HG02943 (cell line): ENCODE measurements at regions not wholly inside any gene's neighbourhood (a gene's known extent, or its start where the extent isn't known, plus 50 kb on each side); places are given as distances from the start of the nearest gene placed in this dataset.

Experiments used
- ATAC-seq: cut with Tn5 transposase; IDR thresholded peaks from one replicate; pipeline ENCODE4 v1.9.1; 2021; ENCODE audit warnings: mild to moderate bottlenecking, low read depth, moderate library complexity; ENCODE audit not compliant: unreplicated experiment

DNA sequence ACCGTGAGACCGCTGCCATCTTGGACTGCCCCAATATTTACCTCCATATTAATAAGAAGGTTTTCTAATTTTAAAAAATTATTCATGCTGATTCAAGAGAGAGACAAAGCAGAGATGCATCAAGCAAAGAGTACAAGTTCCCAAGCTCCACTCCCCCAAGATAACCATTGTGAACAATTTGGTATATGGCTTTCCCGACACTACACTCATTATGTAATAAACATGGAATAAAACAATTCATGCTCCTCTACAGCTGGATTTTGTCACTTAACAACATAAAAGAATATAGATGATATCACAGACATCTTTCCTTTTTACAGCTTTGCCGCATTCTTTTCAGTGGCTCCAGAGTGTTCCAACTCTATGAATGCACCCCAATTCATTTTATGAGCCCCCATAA lies 307.6 kb downstream of the FGFR2 start:
- no peak for ATAC-seq

DNA sequence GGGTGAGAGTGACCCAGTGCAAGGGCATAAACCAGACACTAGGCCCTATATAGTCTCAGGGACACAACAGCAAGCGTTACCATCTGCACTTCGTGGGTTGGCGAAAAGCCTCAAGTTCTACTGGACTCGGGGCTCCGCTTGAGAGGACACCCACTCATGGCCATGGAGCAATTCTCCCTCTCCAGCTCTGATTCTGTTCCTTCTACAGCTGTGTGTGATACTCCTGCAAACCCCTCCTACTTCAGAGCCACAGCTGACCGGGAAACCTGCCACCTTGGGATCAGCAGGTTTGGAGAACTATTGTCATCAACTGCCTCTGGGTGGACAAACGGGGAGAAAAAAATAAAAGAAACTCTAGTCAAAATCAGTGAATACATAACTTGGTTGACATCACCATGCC lies 306.9 kb downstream of the FGFR2 start:
- ATAC-seq = no peak

DNA sequence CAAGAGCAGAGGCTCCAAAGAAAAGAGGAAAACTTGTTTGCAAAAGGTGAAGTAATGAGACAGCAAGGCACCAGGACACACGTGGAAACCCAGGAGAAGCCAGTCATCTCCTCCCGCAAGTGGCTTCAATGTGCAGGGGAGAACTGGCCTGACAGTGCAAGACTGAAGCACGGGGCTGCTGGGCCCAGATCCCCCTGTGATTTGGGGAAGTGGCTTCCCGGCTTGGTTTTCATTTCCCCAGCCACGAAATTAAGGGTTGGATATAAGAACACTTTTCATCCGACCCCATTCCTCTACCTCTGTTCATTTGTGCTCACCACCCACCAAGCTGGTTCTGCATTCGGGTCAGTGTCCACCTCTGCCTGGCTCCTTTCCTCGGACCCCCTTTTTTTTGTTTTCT lies 306.4 kb downstream of the FGFR2 start:
- no peak for ATAC-seq

DNA sequence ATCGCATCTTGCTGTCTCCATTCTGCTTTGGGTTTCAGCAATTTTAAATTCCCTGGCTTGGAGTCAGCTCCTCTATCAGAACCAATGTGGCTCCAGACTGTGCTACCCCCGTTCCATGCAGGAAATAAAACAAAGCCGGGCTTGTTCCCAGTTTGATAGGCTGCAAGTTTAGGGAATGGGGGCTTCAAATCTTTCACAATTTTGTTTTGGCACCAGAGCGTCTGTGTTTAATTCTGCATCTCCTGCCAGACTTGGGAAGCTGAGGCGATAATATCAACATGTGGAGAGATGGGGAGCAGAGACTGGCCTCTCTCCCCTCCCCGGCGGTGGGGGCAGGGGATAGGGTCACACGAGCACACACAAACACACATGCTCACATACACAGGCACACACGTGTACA lies 305.9 kb downstream of the FGFR2 start:
- ATAC-seq = no peak

DNA sequence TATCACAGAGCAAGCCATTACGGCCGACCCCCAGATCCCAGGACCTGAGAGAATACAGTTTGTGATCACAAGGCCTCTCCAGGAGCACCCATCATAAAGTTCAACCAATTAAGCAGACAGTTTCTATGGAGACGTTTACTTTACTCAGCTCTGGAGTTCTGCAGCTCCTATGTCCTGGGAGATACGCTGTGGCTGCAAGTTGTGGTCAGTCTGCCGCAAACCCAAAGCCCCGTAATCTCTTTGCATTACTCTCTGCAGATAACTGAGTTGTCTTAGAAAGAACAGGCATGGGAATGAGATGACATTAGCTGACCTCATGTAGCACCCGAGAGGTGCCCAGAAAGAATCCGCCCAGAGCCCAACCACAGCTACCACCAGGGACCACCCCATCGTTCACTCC lies 305.1 kb downstream of the FGFR2 start:
- ATAC-seq = no peak

DNA sequence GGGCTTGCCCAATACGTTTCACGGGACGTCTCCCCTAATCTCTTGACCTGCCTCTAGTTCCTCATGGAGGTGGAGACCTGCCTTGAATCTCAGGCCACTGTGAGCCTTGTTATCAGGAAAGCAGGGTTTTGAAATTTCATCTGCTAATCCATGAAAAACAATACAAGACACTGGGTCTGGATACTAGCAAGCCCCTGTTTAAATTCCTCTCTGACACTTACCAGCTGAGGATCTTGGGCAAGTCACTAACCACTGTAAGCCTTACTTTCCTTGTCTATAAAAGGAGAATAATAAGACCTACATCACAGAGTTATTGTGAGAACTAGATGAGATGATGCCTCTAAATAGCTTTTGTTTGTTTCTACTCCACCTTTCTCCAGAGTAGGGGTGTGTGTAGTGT lies 303.6 kb downstream of the FGFR2 start:
- ATAC-seq = no peak

DNA sequence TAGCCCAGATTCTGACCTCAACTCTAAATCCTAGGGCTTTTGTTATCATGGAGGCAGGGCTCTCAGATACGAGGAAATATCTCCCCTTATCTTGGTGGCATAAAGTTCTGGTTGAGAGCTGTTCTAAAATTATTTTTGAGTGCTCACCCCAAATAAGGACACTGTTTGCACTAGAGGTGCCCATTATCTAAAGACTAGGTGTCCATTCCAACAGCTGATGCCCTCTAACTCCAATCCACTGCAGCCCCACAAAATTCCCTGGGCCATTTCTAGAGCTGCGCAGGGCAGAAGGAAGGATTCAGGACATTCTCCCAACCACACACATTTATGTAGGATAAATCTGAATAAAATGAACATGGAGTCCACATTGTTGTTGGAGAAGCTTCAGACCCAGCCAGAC lies 301.9 kb downstream of the FGFR2 start:
- no peak for ATAC-seq

DNA sequence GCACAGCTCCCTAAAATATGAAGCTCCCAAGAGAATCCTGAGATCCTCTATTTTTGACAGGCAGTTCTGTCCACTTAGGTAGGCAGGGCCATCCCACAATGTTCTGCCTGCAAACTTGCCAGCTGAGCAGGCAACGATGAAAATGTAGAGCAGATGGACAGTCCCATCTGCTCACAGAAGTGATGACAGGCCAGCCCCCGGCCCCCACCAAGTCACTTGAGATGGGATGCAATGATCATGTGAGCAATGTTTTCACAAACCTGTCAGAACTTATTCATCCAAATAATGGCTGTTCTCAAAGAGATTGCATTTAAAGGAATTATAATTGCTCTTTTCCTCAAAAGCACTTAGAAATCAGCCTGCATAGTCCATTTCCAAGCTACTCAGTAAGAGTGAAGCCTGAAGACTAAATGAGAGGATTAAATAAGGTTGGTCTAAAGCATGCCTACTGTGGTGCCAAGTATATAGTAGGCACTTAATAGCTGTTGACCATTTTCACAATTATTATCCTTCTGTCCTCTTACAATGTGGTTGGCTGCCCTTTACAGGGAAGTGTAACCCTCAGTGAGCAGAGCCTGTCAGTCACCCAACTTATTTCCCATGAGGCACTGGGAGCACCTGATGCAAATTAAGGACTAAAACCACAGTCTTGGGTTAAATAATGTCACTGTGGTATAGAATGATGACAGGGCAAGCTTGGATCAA lies 301.2 kb downstream of the FGFR2 start:
- no peak for ATAC-seq

DNA sequence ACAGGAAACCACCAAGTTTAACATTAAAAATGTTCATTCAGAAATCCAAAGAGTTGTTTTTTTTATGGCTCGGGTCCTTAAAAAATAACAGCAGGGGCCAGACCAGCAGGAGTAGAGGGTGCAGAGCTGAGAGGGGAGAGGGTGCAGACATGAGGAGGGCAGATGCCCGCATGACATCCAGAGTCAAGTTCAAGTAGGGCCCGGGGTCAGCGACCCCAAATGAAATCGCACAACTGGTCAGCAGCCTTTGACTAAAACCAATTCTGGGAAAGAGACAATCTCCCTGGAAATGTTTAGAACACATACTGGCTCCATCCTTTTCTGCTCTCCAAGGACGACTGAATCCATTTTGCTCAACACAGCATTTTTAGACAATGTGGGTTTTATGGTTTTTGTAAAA lies 297.5 kb downstream of the FGFR2 start:
- no peak for ATAC-seq

DNA sequence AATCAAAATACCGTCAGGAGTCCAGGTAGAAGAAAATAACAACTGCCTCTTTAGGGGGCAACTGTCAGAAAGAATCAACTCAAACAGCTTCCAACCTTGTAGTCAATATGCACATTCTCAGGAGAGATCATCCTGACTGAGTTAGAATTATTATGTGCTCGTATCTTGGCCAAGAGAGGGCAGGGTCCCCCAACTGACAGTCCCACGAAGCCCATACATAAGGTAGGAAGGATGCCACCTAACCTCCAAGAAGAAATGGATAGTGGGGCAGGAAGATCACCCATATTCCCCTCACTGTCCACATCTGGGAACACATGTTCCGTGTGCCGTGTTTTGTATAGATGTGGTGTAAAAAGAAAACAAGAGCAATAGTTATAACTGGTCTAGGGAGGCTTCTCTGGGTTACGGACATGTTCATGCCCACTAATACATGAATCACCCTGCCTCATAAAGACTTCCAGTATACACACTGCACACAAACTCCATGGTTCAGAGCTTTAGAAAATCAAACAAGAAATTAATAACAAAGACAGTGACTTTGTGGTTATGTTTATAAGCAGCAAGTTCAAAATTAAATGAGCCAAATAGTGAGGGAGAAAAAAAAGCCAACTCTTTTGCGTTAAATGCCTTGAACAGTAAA lies 295.6 kb downstream of the FGFR2 start:
- no peak for ATAC-seq

DNA sequence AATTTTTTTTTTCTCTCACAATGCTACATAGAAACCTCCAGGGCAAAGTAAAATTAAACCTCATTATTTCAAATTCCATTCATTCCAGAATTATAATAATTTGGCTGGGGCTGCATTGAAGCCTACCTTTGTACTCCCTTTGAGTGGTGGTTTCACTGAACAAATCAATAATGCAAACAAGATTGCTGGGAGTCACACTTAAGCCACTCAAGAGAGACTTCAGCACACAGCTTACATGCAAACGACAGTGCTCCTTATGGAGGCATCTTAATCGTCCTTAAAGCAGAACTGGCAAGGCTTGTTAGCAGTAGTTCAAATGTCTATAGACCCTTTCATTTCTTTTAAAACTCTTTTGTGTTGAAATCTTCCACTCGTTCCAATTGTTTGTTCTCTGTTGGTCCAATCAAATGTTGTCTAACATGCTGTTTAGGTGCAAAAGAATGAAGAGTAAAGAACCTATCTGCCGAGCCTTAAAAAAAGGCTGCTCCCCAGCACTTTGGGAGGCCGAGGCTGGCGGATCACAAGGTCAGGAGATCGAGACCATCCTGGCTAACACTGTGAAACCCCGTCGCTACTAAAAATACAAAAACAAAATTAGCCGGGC lies 294.9 kb downstream of the FGFR2 start:
- ATAC-seq = no peak

DNA sequence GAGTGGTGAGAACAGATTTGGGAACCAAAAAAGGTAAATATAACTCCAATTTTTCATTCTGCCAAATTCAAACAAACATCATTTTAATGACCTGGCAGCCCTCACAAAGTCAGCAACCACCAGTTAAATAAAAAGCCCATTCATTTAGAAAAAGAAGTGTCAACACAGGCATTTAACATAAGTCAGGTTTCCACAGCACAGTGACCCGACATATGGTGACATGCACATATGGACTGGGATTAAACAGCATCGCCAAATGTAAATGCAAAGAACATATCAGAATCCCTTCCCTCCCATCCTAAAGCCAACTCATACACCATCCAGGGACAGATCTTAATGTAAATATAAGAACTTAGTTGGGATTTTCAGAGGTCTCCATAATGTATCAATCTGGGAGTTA lies 293.2 kb downstream of the FGFR2 start:
- no peak for ATAC-seq

DNA sequence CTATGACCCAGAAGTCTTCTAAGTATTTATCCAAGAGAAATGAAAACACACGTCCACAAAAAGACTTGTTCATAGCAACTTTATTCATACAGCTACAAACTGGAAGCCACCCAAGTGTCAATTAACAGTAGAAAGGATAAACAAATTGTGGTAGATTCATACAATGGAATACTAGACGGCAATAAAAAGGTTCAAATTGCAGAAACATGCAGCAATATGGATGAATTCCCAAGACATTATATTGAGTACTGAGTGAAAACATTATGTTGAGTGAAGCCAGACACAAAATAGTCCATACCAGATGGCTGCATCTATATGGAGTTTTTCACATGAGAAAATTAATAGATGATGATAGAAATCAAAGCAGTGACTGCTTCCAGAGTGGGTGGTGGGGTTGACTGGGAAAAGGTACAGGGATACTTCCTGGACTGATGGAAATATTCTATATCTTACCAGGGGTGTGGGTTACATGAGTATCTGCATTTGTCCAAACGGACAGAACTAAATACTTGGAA lies 292.0 kb downstream of the FGFR2 start:
- no peak for ATAC-seq

DNA sequence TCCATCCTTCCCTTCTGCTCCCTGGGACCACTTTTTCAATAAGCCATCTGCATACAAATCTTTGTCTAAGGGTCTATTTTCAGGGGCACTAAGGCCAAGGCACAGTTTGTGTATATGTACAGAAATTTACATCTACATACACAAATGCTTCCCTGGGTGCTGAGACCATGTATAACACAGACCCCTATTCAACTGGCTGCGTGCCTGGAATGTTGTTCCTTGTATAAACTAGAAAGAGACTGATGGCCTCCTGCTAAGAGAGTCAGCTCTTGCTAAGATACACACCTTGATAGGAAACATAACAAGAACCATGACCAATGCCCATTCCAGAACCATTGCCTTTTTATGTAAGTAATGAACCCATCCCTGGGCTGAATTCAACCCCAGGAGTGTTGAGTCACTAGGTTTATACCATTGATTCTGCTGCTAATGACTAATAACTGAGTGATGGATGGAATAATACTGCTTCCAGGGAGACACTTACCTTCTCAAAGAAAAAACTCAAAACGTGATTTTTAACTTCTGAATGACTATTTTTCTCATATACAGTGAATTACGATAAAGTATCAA lies 290.7 kb downstream of the FGFR2 start:
- ATAC-seq = no peak

DNA sequence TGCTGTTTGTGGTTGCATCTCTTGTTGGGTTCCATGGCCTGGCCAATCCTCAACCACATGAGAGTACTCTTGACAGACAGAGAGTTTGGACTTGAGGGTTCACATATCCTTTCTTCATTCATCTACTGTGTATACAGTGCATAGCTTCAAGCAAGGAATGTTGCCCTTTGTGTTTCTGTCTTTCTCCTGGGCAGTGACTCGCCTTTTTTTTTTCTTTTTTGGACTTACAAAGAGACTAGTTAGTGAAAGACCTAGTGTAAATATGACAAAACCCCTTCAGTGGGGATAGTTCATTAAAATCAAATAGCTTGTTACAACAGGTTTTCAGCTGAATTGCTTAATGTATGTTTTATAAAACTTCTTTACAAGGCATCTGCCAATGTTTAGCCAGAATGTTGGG lies 290.2 kb downstream of the FGFR2 start:
- no peak for ATAC-seq

DNA sequence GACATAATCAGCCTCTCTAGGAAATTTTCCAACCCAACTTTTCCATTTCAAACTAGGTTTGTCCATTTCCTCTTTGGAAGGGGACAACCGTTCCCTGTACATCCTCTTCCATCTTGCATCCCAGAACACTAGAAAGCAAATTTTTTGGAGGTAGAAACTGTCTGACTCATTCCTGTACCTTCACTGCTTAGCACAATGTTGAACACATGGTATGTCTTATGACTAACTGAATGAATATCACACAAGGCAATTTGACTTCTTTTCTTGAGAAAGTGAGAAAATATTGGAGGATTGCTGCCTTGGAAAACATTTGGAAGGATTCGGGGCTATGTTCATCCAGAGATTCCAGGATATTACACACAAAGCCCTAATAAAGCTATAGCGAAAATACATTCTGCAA lies 289.1 kb downstream of the FGFR2 start:
- ATAC-seq = no peak

DNA sequence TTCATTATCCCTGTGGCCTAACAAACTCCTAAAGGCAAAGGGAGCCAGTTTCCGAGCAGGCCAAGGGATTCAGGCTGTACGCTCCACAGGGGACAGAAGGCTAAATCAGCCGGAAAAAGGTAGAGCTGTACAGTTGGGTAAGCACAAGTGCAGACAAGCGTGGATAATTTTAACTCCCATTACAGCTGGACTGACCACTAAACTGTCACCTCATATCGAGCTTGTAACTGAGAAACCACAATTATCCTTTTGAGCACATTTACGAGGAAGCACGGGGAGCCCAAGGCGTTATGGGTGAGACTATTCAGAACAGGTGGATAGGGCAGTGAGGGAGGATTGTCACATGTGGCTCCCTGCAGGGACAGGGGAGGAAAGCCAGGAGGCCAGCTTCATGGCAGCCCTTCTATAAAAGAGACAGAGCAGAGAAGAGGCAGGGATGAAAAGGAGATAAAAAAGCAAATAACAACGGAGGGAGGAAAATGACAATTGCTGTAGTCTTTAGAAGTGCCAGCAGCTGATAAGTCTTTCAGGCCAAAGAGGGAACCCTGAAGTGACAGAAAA lies 288.0 kb downstream of the FGFR2 start:
- no peak for ATAC-seq

DNA sequence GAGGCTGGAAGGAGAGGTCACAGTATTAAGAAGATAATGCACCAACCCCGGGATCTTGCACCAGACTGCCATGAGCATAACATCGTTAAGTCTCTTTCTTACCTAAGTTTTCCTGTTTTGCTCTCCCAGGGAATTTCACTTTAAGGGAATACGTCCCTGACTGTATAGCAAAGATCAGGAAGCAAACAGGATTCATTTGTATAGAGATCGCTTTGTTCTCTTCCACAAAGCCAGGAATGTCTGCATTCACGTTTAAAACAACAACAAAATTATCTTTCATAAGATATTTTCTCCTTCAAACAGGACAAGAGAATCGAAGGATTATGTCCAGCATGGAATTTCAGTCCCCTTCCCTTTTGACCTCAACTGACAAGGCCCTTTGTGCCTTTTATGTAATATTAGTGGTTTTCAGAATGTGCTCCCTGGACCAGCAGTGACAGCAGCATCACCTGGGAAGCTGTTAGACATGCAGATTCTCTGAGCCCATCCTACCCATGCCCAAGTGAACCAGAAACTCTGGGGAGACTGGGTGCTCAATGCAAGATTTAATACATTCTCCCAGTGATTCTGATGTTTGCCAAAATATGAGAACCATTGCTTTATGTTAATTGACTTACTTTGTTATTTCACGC lies 286.3 kb downstream of the FGFR2 start:
- no peak for ATAC-seq

DNA sequence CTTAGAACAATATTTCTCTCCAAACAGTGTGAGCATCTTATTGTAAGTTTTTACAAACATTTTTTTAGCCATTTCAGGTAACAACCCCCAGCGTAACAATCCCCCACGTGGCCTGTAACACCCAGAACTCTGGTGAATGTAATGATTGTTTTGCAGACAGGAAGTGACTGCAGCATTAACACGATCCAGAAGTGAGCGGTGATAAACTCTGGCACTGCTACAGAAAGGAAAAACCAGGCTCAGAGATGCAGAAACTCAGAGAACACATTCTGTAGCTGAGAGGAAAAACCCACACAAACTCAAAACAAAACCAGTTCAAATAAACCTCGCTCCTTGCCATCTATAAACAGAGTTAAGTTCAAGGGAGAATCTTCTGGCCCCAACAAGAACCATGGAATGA lies 285.7 kb downstream of the FGFR2 start:
- ATAC-seq = no peak

DNA sequence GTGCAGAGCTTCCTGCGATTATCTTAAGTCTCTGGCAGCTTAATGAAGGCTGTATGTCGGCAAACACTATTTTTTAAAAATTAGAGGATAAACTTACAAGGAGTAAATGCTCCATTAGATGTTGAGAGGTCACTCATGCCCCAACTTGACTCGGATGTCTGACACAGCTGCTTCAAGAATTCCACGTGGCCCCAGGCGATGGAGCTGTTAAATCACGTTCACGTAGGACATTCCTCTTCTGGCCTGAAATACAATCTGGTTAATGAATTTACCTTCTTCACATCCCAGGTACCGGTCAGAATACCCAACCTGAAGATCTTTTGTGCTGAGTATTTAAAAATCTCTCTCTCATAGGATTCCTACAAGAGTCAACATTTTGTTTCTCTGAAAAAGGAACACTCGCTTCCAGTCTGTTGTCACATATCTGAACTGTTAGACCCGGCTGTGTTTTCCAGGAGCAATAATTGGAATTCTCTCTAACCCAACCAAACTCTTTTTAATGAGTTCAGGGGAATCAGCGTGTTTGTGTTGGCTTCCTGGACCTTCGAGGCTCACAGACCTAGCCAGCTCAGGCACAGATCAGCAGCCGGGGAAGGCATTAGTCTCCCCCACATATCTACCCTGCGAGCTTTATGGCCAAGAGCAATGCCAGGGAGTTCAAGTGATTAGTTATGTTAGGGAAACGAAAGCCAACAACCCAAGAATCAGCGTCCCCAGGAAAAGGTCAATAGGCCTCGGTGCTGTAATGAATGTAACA lies 284.9 kb downstream of the FGFR2 start:
- no peak for ATAC-seq
